Right atrium auricular region (tissue), 2 donors: ENCODE measurements at regions not wholly inside any gene's neighbourhood (a gene's known extent, or its start where the extent isn't known, plus 50 kb on each side); places are given as distances from the start of the nearest gene placed in this dataset.

Experiments used
- DNase-seq: peaks from one replicate; pipeline ENCODE4 v3.0.0-alpha.2; 2019; ENCODE audit warnings: low spot score
- H3K27ac ChIP-seq, 2 donors: fragments of 200-600 bp; sonication (generic); 1 replicate in 1 of 2; 2 replicates in 1 of 2; pipeline ENCODE4 v1.5.1; 2016 to 2019
- H3K27me3 ChIP-seq, 2 donors: fragments of 200-600 bp; sonication (generic); one replicate each; pipeline versions ENCODE4 v1.5.1 to v1.6.0; 2017 to 2019
- H3K36me3 ChIP-seq: fragments of 200-600 bp; sonication (generic); one replicate; pipeline ENCODE4 v1.5.1; 2016
- H3K4me1 ChIP-seq, 2 donors: fragments of 200-600 bp; sonication (generic); one replicate each; pipeline versions ENCODE4 v1.5.1 to v1.6.0; 2017 to 2019
- H3K4me3 ChIP-seq, 2 donors: fragments of 200-600 bp; sonication (generic); 1 replicate in 1 of 2; 2 replicates in 1 of 2; pipeline ENCODE4 v1.5.1; 2017 to 2019; ENCODE audit warnings: mild to moderate bottlenecking in 1 of 2, moderate library complexity in 1 of 2
- H3K9me3 ChIP-seq, 2 donors: fragments of 200-600 bp; sonication (generic); one replicate each; pipeline ENCODE4 v1.5.1; 2019
- TF ChIP-seq, protein P1 (sequence below), 2 donors: fragments of 200-600 bp; sonication (generic); IDR thresholded peaks; one replicate each; pipeline ENCODE4 v1.5.1; 2019; ENCODE audit warnings: antibody characterized with exemption in 2 of 2

DNA sequence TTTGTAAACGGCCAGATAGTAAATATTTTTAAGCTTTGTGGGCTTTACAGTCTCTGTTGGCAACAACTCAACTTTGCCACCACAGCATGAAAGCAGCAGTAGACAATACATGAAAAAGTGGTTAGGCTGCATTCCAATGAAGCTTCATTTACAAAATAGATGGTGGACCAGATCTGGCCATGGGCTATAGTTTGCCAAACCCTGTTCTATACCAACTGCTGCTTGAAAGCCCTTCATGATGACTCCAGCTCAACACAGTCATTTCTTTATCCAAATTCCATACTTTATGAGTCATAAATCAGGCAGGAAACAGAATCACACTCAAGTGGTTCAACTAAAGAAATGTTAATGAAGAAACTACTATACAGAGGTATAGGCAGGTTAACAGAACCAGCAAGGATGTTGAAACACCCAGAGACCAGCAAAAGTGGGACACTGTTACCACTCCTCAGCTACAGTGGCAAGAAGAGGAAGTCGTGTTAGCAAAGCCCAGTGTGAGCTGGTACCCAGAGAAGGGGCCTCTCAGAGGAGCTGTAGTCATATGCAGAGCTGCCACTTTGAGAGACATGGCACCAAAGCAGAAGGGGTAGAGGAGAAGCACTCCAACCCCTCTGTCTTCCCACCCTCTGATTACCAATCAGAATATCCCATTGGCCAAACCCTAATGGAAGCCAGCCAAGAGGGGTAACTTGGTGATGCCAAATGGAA is 72.5 kb downstream of the PRLHR start:
- Histone ChIP-seq H3K9me3 (peaks cover 0 to 8% of the 10 kb centered on the region in 2 donors), H3K27ac (no peak overlapping the region), H3K4me3 (no peak overlapping the region), H3K4me1 (no peaks in the 10 kb centered on the region), H3K36me3 (no peaks in the 10 kb centered on the region), H3K27me3 (no peaks in the 10 kb centered on the region)
- peak; percentile 40 for DNase-seq
- TF ChIP-seq, protein P1, sequence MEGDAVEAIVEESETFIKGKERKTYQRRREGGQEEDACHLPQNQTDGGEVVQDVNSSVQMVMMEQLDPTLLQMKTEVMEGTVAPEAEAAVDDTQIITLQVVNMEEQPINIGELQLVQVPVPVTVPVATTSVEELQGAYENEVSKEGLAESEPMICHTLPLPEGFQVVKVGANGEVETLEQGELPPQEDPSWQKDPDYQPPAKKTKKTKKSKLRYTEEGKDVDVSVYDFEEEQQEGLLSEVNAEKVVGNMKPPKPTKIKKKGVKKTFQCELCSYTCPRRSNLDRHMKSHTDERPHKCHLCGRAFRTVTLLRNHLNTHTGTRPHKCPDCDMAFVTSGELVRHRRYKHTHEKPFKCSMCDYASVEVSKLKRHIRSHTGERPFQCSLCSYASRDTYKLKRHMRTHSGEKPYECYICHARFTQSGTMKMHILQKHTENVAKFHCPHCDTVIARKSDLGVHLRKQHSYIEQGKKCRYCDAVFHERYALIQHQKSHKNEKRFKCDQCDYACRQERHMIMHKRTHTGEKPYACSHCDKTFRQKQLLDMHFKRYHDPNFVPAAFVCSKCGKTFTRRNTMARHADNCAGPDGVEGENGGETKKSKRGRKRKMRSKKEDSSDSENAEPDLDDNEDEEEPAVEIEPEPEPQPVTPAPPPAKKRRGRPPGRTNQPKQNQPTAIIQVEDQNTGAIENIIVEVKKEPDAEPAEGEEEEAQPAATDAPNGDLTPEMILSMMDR (IDR thresholded peaks at IDR 0.05) = no peak

DNA sequence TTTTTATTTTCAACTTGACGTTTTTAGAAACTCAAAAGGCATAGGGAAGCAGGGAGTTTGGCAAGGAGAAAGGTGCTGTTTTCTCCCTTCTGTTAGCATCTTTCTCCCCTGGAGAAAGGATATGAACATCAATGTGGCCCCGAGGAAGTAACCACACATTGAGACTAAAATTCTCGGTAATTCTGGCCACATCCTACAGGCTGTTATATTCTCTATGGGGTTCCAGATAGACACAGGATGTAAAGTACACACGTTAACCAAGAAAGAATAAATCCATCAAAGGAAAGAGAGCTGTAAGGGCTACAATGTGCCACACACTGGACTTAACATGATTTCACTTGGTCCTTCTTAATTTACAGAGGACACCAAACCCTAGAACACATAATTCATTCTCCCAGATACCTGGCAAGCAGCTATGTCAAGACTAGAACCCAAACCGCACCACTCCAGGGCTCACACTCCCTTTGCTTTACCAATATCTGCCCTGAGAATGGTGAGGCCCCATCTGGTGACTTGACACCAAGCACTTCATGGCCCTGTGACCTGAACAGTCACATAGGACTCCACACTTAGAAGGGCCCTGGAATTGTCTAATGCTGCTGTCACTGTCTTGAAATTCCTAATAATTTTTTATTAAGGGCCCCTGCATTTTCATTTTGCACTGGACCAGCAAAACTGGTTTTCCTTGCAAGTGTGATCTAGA is 73.9 kb downstream of the PRLHR start:
- Histone ChIP-seq H3K36me3 (no peaks in the 10 kb centered on the region), H3K4me1 (no peaks in the 10 kb centered on the region), H3K4me3 (no peak overlapping the region), H3K27ac (no peak overlapping the region), H3K9me3 (peaks cover 0 to 16% of the 10 kb centered on the region in 2 donors), H3K27me3 (no peaks in the 10 kb centered on the region)
- TF ChIP-seq, protein P1 (IDR thresholded peaks at IDR 0.05) = no peak
- peak; percentile 40 for DNase-seq

GRCh38 chr10:118520116-118520742 is 75.2 kb downstream of the PRLHR start:
- Histone ChIP-seq H3K36me3 (no peaks in the 10 kb centered on the region), H3K4me3 (no peak overlapping the region), H3K27me3 (no peaks in the 10 kb centered on the region), H3K9me3 (peaks cover 0 to 16% of the 10 kb centered on the region in 2 donors), H3K27ac (no peak overlapping the region), H3K4me1 (no peaks in the 10 kb centered on the region)
- TF ChIP-seq, protein P1 (IDR thresholded peaks at IDR 0.05) = no peak
- no peak for DNase-seq

- Histone ChIP-seq H3K4me3 (no peak overlapping the region), H3K4me1 (no peaks in the 10 kb centered on the region)
Measured at GRCh38 chr10:118518095-118518494, 77.4 kb downstream of the PRLHR start.

GRCh38 chr10:118516716-118517115 is 78.7 kb downstream of the PRLHR start:
- no peak overlapping the region for H3K4me3 ChIP-seq
- H3K27me3 ChIP-seq = no peaks in the 10 kb centered on the region
- H3K4me1 ChIP-seq = no peaks in the 10 kb centered on the region
- H3K36me3 ChIP-seq = no peaks in the 10 kb centered on the region
- DNase-seq = peak; percentile 49
- TF ChIP-seq, protein P1 (IDR thresholded peaks at IDR 0.05) = no peak
- no peak overlapping the region for H3K27ac ChIP-seq
- H3K9me3 ChIP-seq = peaks cover 0 to 16% of the 10 kb centered on the region in 2 donors

More at GRCh38 chr10:118518095-118518494, 77.4 kb downstream of the PRLHR start:
- Histone ChIP-seq H3K36me3 (no peaks in the 10 kb centered on the region), H3K27me3 (no peaks in the 10 kb centered on the region), H3K9me3 (peaks cover 0 to 16% of the 10 kb centered on the region in 2 donors), H3K27ac (no peak overlapping the region)
- TF ChIP-seq, protein P1 (IDR thresholded peaks at IDR 0.05) = no peak
- no peak for DNase-seq
